WI38 (cell line): ENCODE measurements at regions not wholly inside any gene's neighbourhood (a gene's known extent, or its start where the extent isn't known, plus 50 kb on each side); places are given as distances from the start of the nearest gene placed in this dataset.
"Not testable (repeated sequence)": the region's sequence is repeated elsewhere in the genome, so short reads cannot be mapped to it uniquely, and the experiment has no call there.

Experiments
- H3K4me3 ChIP-seq: 2 replicates; pipeline ENCODE4 v1.5.1; 2011; ENCODE audit warnings: low read depth, mild to moderate bottlenecking, control low read depth, low read length
- CTCF ChIP-seq: IDR thresholded peaks from 2 replicates; pipeline ENCODE4 v1.5.1; 2012; ENCODE audit warnings: low read depth, mild to moderate bottlenecking, control low read depth, low read length

- no peak overlapping the region for H3K4me3 ChIP-seq
- no peak for TF ChIP-seq CTCF
Measured at GRCh38 chr22:47515384-47516125, 753.1 kb downstream of the TBC1D22A start.

- no peak overlapping the region for H3K4me3 ChIP-seq
- no peak for TF ChIP-seq CTCF
Measured at GRCh38 chr22:47512617-47513016, 750.2 kb downstream of the TBC1D22A start.

GRCh38 chr22:47504962-47505361, 742.5 kb downstream of the TBC1D22A start:
- no peak overlapping the region for H3K4me3 ChIP-seq
- TF ChIP-seq CTCF = no peak

- no peak overlapping the region for H3K4me3 ChIP-seq
- no peak for TF ChIP-seq CTCF
Measured at GRCh38 chr22:47498969-47499495, 736.6 kb downstream of the TBC1D22A start.

- H3K4me3 ChIP-seq = no peak overlapping the region
- no peak for TF ChIP-seq CTCF
Measured at GRCh38 chr22:47497666-47498065, 735.2 kb downstream of the TBC1D22A start.

- TF ChIP-seq CTCF = no peak
- H3K4me3 ChIP-seq = no peak overlapping the region
Measured at GRCh38 chr22:47495110-47495509, 732.7 kb downstream of the TBC1D22A start.

- not testable (repeated sequence) for H3K4me3 ChIP-seq
Measured at GRCh38 chr22:47488131-47488530, 725.7 kb downstream of the TBC1D22A start.
